GM12878 (cell line): ENCODE measurements at regions not wholly inside any gene's neighbourhood (a gene's known extent, or its start where the extent isn't known, plus 50 kb on each side); places are given as distances from the start of the nearest gene placed in this dataset.

ENCODE experiments used
- ATAC-seq: fragments of 200-7000 bp; cut with Tn5 transposase; 3 replicates; pipeline ENCODE4 v1.9.1; 2020; ENCODE audit warnings: mild to moderate bottlenecking, moderate library complexity
- BruUV-seq: library from RNA; stranded (reverse); fragments of 400-500 nt; replicated peaks from 2 replicates; lab custom pipeline; 2021; lab: Mats Ljungman, UMichigan
- CTCF ChIA-PET: fragments of 300-600 bp; sonication (Branson Sonifier 250); formaldehyde crosslinking; extraction: SDS; loops from one replicate; lab custom pipeline; 2021; ENCODE audit warnings: inconsistent platforms; lab: Yijun Ruan, JAX
- POLR2A ChIA-PET: fragments of 350-600 bp; formaldehyde crosslinking; extraction: SDS; loops from one replicate; lab custom pipeline; 2021; ENCODE audit warnings: inconsistent platforms; lab: Charles Lee
- RAD21 ChIA-PET: fragments of 300-600 bp; sonication (Branson Sonifier 250); formaldehyde crosslinking; loops from one replicate; lab custom pipeline; 2023; ENCODE audit warnings: antibody characterized with exemption; ENCODE audit not compliant: unreplicated experiment; lab: Charles Lee
- SMC1A ChIA-PET: fragments of 300-600 bp; sonication (Branson Sonifier 250); formaldehyde crosslinking; loops from one replicate; lab custom pipeline; 2023; ENCODE audit not compliant: unreplicated experiment, uncharacterized antibody; lab: Charles Lee
- DNase-seq: peaks from one replicate; pipeline ENCODE4 v3.0.0-alpha.2; 2011; ENCODE audit warnings: low read depth, low spot score
- FAIRE-seq: peaks from 3 replicates; lab custom pipeline; 2011; peaks lifted over from hg19 to GRCh38; lab: Jason Lieb, UNC
- H2AFZ ChIP-seq: 2 replicates; pipeline ENCODE4 v1.6.0; 2011; ENCODE audit warnings: low read depth, low read length, control low read depth; ENCODE audit not compliant: control insufficient read depth
- H3K27ac ChIP-seq: 2 replicates; pipeline ENCODE4 v1.5.1; 2011; ENCODE audit warnings: control low read depth; ENCODE audit not compliant: control insufficient read depth, insufficient read depth
- H3K27me3 ChIP-seq, 2 experiments: replicated peaks in 1 of 2; 2 replicates each; pipeline versions ENCODE4 v1.6.0 to v1.6.1; 2011; ENCODE audit warnings: low read length in 1 of 2; ENCODE audit not compliant: control insufficient read depth in 2 of 2, insufficient read depth in 2 of 2
- H3K36me3 ChIP-seq, 2 experiments: 2 replicates each; pipeline ENCODE4 v1.5.1; 2011; ENCODE audit warnings: low read length in 1 of 2; ENCODE audit not compliant: control insufficient read depth in 2 of 2, insufficient read depth in 2 of 2
- H3K4me1 ChIP-seq: 2 replicates; pipeline ENCODE4 v1.6.1; 2011; ENCODE audit warnings: mild to moderate bottlenecking, low read length, moderate library complexity, mixed read lengths; ENCODE audit not compliant: control insufficient read depth, insufficient read depth
- H3K4me2 ChIP-seq: 2 replicates; pipeline ENCODE4 v1.6.0; 2011; ENCODE audit warnings: control low read depth; ENCODE audit not compliant: control insufficient read depth, insufficient read depth
- H3K4me3 ChIP-seq: fragments of 200-600 bp; sonication (generic); 2 replicates; pipeline ENCODE4 v1.5.1; 2016
- H3K79me2 ChIP-seq: 2 replicates; pipeline ENCODE4 v1.6.0; 2011; ENCODE audit warnings: low read length; ENCODE audit not compliant: control insufficient read depth, insufficient read depth
- H3K9ac ChIP-seq: 2 replicates; pipeline ENCODE4 v1.8.0; 2011; ENCODE audit warnings: low read length, control low read depth, mixed read lengths; ENCODE audit not compliant: control insufficient read depth, insufficient read depth
- H3K9me3 ChIP-seq: replicated peaks from 3 replicates; pipeline ENCODE4 v1.5.1; 2011; ENCODE audit warnings: mild to moderate bottlenecking, low read length; ENCODE audit not compliant: control insufficient read depth, insufficient read depth
- H4K20me1 ChIP-seq: 2 replicates; pipeline ENCODE4 v1.6.0; 2011; ENCODE audit not compliant: control insufficient read depth, insufficient read depth
- ATF2 ChIP-seq: IDR thresholded peaks from 2 replicates; pipeline ENCODE4 v1.6.1; 2012; ENCODE audit warnings: low read length, inconsistent platforms
- ATF7 ChIP-seq: fragments of 450-650 bp; IDR thresholded peaks from 2 replicates; pipeline ENCODE4 v1.6.1; 2016; ENCODE audit warnings: low read depth, mild to moderate bottlenecking
- BACH1 ChIP-seq: fragments of 450-650 bp; IDR thresholded peaks from 2 replicates; pipeline ENCODE4 v1.6.1; 2017; ENCODE audit warnings: mild to moderate bottlenecking, borderline replicate concordance
- BCL3 ChIP-seq: IDR thresholded peaks from 2 replicates; pipeline ENCODE4 v1.6.1; 2011; ENCODE audit warnings: borderline replicate concordance, low read depth, mild to moderate bottlenecking, moderate library complexity, low read length; ENCODE audit not compliant: insufficient read depth, poor library complexity, severe bottlenecking
- MEF2A ChIP-seq: IDR thresholded peaks from 2 replicates; pipeline ENCODE4 v1.6.1; 2011; ENCODE audit warnings: low read depth, mild to moderate bottlenecking, low read length, moderate library complexity; ENCODE audit not compliant: insufficient read depth
- MYC ChIP-seq: IDR thresholded peaks from 2 replicates; pipeline ENCODE4 v1.6.1; 2011; ENCODE audit warnings: mild to moderate bottlenecking, low read length, moderate library complexity, inconsistent platforms; ENCODE audit not compliant: insufficient read depth, insufficient replicate concordance, insufficient read length, severe bottlenecking
- NFYB ChIP-seq: IDR thresholded peaks from 2 replicates; pipeline ENCODE4 v1.6.1; 2011; ENCODE audit warnings: low read depth, mild to moderate bottlenecking, low read length, improper control_type of control experiment, moderate library complexity; ENCODE audit not compliant: insufficient read depth
- NR2C1 ChIP-seq: fragments of 450-650 bp; IDR thresholded peaks from 2 replicates; pipeline ENCODE4 v1.6.1; 2017; ENCODE audit warnings: antibody characterized with exemption, mild to moderate bottlenecking, moderate library complexity
- NR2C2 ChIP-seq: IDR thresholded peaks from 2 replicates; pipeline ENCODE4 v1.6.1; 2011; ENCODE audit warnings: borderline replicate concordance, low read depth; ENCODE audit not compliant: control insufficient read depth, insufficient read length
- PAX8 ChIP-seq: fragments of 450-650 bp; IDR thresholded peaks from 2 replicates; pipeline ENCODE4 v1.6.1; 2017; ENCODE audit warnings: mild to moderate bottlenecking, moderate library complexity
- PML ChIP-seq: IDR thresholded peaks from 2 replicates; pipeline ENCODE4 v1.6.1; 2012; ENCODE audit warnings: low read length, inconsistent platforms
- RELA ChIP-seq: fragments of 450-650 bp; IDR thresholded peaks from 2 replicates; pipeline ENCODE4 v1.8.0; 2014; ENCODE audit warnings: borderline replicate concordance; ENCODE audit not compliant: partially characterized antibody
- SMAD1 ChIP-seq: fragments of 450-650 bp; IDR thresholded peaks from 2 replicates; pipeline ENCODE4 v1.6.1; 2018; ENCODE audit warnings: mild to moderate bottlenecking, low read depth; ENCODE audit not compliant: partially characterized antibody
- SREBF2 ChIP-seq: IDR thresholded peaks from 2 replicates; pipeline ENCODE4 v1.6.1; 2012; ENCODE audit warnings: mild to moderate bottlenecking, low read length
- SUZ12 ChIP-seq: fragments of 200-600 bp; sonication (generic); IDR thresholded peaks from one replicate; pipeline ENCODE4 v1.6.1; 2018; ENCODE audit warnings: antibody characterized with exemption, mild to moderate bottlenecking; ENCODE audit not compliant: unreplicated experiment
- TAF1 ChIP-seq: IDR thresholded peaks from 2 replicates; pipeline ENCODE4 v1.6.1; 2011; ENCODE audit warnings: mild to moderate bottlenecking, low read depth, low read length, borderline replicate concordance
- TCF3 ChIP-seq: IDR thresholded peaks from 2 replicates; pipeline ENCODE4 v1.6.1; 2012; ENCODE audit warnings: low read depth, mild to moderate bottlenecking, low read length, borderline replicate concordance; ENCODE audit not compliant: insufficient read depth
- ZBTB33 ChIP-seq: fragments of 450-650 bp; IDR thresholded peaks from 2 replicates; pipeline ENCODE4 v1.6.1; 2017; ENCODE audit warnings: mild to moderate bottlenecking
- ZNF207 ChIP-seq: fragments of 450-650 bp; IDR thresholded peaks from 2 replicates; pipeline ENCODE4 v1.6.1; 2014; ENCODE audit warnings: antibody characterized with exemption, mild to moderate bottlenecking, borderline replicate concordance
- ZSCAN29 ChIP-seq: fragments of 450-650 bp; IDR thresholded peaks from 2 replicates; pipeline ENCODE4 v1.6.1; 2017; ENCODE audit warnings: mild to moderate bottlenecking, moderate library complexity
- WGBS: methylation state at CpG from one replicate; pipeline ENCODE4 v1.1.6; 2016; ENCODE audit warnings: low lambda C conversion rate; ENCODE audit not compliant: insufficient replicate concordance, insufficient coverage; ENCODE audit errors: missing lambda C conversion rate; 5-methylcytosine and 5-hydroxymethylcytosine counted together
- in situ Hi-C: fragments of 300-500 bp; cut with MboI; formaldehyde crosslinking; loops from 9 replicates; pipeline ENCODE4 v1.14.3; 2018; ENCODE audit warnings: mixed read lengths
- intact Hi-C: fragments of 100-400 bp; cut with micrococcal nuclease; formaldehyde crosslinking; loops from one replicate; pipeline ENCODE4 v1.14.2; 2022; ENCODE audit not compliant: unreplicated experiment

GRCh38 chr21:16908077-16908476 is 604.8 kb upstream of the CXADR start (continued):
- TF ChIP-seq ATF2 (no peak), TCF3 (no peak), SREBF2 (no peak), SUZ12 (no peak), ZNF207 (no peak), MYC (no peak), SMAD1 (no peak), NR2C1 (no peak), TAF1 (no peak), NFYB (no peak), BACH1 (no peak)

- no peak overlapping the region for H3K9ac ChIP-seq
- no peaks in the 10 kb centered on the region for H3K27me3 ChIP-seq
- RAD21 ChIA-PET = no interaction called here
- no peak overlapping the region for H3K4me3 ChIP-seq
- SMC1A ChIA-PET = no interaction called here
- H3K4me2 ChIP-seq = no peak overlapping the region
- CTCF ChIA-PET = no interaction called here
- no peak overlapping the region for H2AFZ ChIP-seq
- H4K20me1 ChIP-seq = no peaks in the 10 kb centered on the region
- ATAC-seq (no peak), FAIRE-seq (no peak), DNase-seq (no peak)
- H3K36me3 ChIP-seq = no peaks in the 10 kb centered on the region
- H3K4me1 ChIP-seq = no peaks in the 10 kb centered on the region
- H3K9me3 ChIP-seq = no peaks in the 10 kb centered on the region
- no peak overlapping the region for H3K27ac ChIP-seq
- POLR2A ChIA-PET = no interaction called here
- 14% methylated on average over 4 of the region's 4 CpGs for WGBS
- H3K79me2 ChIP-seq = no peaks in the 10 kb centered on the region
- BruUV-seq = no TSS peak
- in situ Hi-C loops (no loop called here), intact Hi-C loops (no loop called here)
- TF ChIP-seq ZSCAN29 = no peak
- no peak for TF ChIP-seq PML
- TF ChIP-seq ATF7 = no peak
- no peak for TF ChIP-seq PAX8
- TF ChIP-seq RELA = no peak
- TF ChIP-seq MEF2A = no peak
- TF ChIP-seq NR2C2 = no peak
- no peak for TF ChIP-seq ZBTB33
- no peak for TF ChIP-seq BCL3
Observed at GRCh38 chr21:16910435-16911165, 602.2 kb upstream of the CXADR start.
